ENCODE measurements at regions not wholly inside any gene's neighbourhood (a gene's known extent, or its start where the extent isn't known, plus 50 kb on each side); places are given as distances from the start of the nearest gene placed in this dataset.

GRCh38 chr3:26358405-26358804 is 264.2 kb upstream of the LRRC3B start:
- no peak for TF ChIP-seq CTCF (IDR thresholded peaks at IDR 0.05)
- TF ChIP-seq POLR2A (IDR thresholded peaks at IDR 0.05): no peak

Data from testis (tissue), 2 donors.